ENCODE measurements at regions not wholly inside any gene's neighbourhood (a gene's known extent, or its start where the extent isn't known, plus 50 kb on each side); places are given as distances from the start of the nearest gene placed in this dataset.

DNA sequence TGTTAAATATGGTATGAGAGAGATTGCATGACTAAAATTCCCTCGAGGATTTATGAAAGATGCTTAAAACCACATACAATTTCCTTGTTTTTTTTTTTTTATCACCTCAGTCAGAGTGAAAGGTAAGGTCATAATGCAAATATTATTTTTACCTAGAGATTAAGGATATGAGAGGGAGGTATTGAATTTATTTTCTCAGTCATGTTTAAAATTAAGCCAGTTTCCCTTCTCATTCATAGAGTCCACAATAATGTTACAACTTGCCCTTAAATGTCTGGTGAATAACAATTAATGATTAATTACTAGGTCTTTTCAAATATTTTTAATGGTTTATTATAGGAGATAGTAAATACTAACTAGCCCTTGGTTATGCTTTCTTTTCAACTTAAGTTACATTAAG lies 144.9 kb upstream of the HAPLN1 start:
- Histone ChIP-seq H3K9me3 (ENCODE audit: control insufficient read depth, low read length) (no peaks in the 10 kb centered on the region), H3K14ac (ENCODE audit: low read length in 2 of 2) (no peak overlapping the region), H3K18ac (ENCODE audit: low read depth in 1 of 2, low read length in 2 of 2) (no peak overlapping the region), H3K9ac (ENCODE audit: low read length) (no peak overlapping the region), H2BK15ac (ENCODE audit: low read depth, poor library complexity, severe bottlenecking) (no peak overlapping the region), H2BK12ac (ENCODE audit: low read length in 2 of 2) (no peak overlapping the region), H3K27me3 (ENCODE audit: control insufficient read depth in 1 of 2, insufficient read depth in 1 of 2, low read length in 2 of 2) (no peaks in the 10 kb centered on the region), H2BK5ac (ENCODE audit: low read depth, low read length, poor library complexity, severe bottlenecking) (no peak overlapping the region), H3K4me1 (ENCODE audit: control insufficient read depth, insufficient read depth, low read depth, low read length) (no peaks in the 10 kb centered on the region), H2AFZ (ENCODE audit: low read depth, low read length) (no peak overlapping the region), H2AK5ac (ENCODE audit: low read length, severe bottlenecking) (no peak overlapping the region), H3K79me1 (replicated peaks; ENCODE audit: low read length, poor library complexity, severe bottlenecking) (no peaks in the 10 kb centered on the region), H2BK120ac (ENCODE audit: low read depth, low read length) (no peak overlapping the region), H3K23ac (ENCODE audit: low read length in 2 of 2) (no peak overlapping the region), H3K36me3 (ENCODE audit: control insufficient read depth in 1 of 2, insufficient read depth in 2 of 2, low read depth in 1 of 2, low read length in 2 of 2) (no peaks in the 10 kb centered on the region), H3K4ac (ENCODE audit: low read depth in 1 of 2, low read length in 2 of 2) (no peak overlapping the region), H4K8ac (ENCODE audit: low read length) (no peak overlapping the region), H3K4me3 (ENCODE audit: insufficient read depth in 1 of 2, low read depth in 1 of 2, low read length in 2 of 2) (no peak overlapping the region), H3K27ac (ENCODE audit: low read length, poor library complexity, severe bottlenecking) (no peak overlapping the region), H4K91ac (ENCODE audit: low read length) (no peak overlapping the region), H3K4me2 (ENCODE audit: low read length, poor library complexity, severe bottlenecking) (no peak overlapping the region)
- WGBS: no CpG with 5 or more reads among the region's 1 CpG
- no peak for DNase-seq

DNA sequence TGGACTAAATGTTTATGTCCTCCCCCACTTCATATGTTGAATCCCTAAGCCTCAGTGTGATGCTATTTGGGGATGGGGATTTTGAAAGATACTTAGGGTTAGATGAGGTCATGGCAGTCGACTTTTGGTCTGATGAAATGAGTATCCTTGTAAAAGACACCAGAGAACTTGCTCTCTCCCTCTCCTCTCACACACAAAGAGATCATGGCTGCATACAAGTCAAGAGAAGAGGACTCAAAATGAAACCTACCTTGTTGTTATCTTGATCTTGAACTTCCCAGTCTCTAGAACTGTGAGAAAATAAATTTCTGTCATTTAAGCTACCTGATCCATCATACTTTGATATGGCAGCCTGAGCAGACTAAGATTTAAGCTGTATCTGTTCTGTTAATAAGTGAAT lies 144.0 kb upstream of the HAPLN1 start:
- no peak overlapping the region for H3K14ac ChIP-seq (ENCODE audit: low read length in 2 of 2)
- H2BK120ac ChIP-seq (ENCODE audit: low read depth, low read length): no peak overlapping the region
- no peak overlapping the region for H3K27ac ChIP-seq (ENCODE audit: low read length, poor library complexity, severe bottlenecking)
- H3K4me2 ChIP-seq (ENCODE audit: low read length, poor library complexity, severe bottlenecking): no peak overlapping the region
- no peak for DNase-seq
- no peak overlapping the region for H2AFZ ChIP-seq (ENCODE audit: low read depth, low read length)
- H3K18ac ChIP-seq (ENCODE audit: low read depth in 1 of 2, low read length in 2 of 2): no peak overlapping the region
- no peaks in the 10 kb centered on the region for H3K4me1 ChIP-seq (ENCODE audit: control insufficient read depth, insufficient read depth, low read depth, low read length)
- H4K8ac ChIP-seq (ENCODE audit: low read length): no peak overlapping the region
- H2BK12ac ChIP-seq (ENCODE audit: low read length in 2 of 2): no peak overlapping the region
- no peak overlapping the region for H3K4ac ChIP-seq (ENCODE audit: low read depth in 1 of 2, low read length in 2 of 2)
- no peak overlapping the region for H2BK15ac ChIP-seq (ENCODE audit: low read depth, poor library complexity, severe bottlenecking)
- H3K23ac ChIP-seq (ENCODE audit: low read length in 2 of 2): no peak overlapping the region
- no peak overlapping the region for H3K9ac ChIP-seq (ENCODE audit: low read length)
- no peak overlapping the region for H2BK5ac ChIP-seq (ENCODE audit: low read depth, low read length, poor library complexity, severe bottlenecking)
- no peak overlapping the region for H2AK5ac ChIP-seq (ENCODE audit: low read length, severe bottlenecking)
- H3K27me3 ChIP-seq (ENCODE audit: control insufficient read depth in 1 of 2, insufficient read depth in 1 of 2, low read length in 2 of 2): no peaks in the 10 kb centered on the region
- H4K91ac ChIP-seq (ENCODE audit: low read length): no peak overlapping the region
- no peaks in the 10 kb centered on the region for H3K36me3 ChIP-seq (ENCODE audit: control insufficient read depth in 1 of 2, insufficient read depth in 2 of 2, low read depth in 1 of 2, low read length in 2 of 2)
- no peaks in the 10 kb centered on the region for H3K9me3 ChIP-seq (ENCODE audit: control insufficient read depth, low read length)
- no CpG with 5 or more reads among the region's 1 CpG for WGBS
- no peak overlapping the region for H3K4me3 ChIP-seq (ENCODE audit: insufficient read depth in 1 of 2, low read depth in 1 of 2, low read length in 2 of 2)
- H3K79me1 ChIP-seq (replicated peaks; ENCODE audit: low read length, poor library complexity, severe bottlenecking): no peaks in the 10 kb centered on the region

- no peak overlapping the region for H2BK12ac ChIP-seq (ENCODE audit: low read length in 2 of 2)
- DNase-seq: no peak
Measured at GRCh38 chr5:83857341-83857740, 136.7 kb upstream of the HAPLN1 start.

GRCh38 chr5:83856881-83857280 lies 136.2 kb upstream of the HAPLN1 start:
- Histone ChIP-seq H3K4me1 (ENCODE audit: control insufficient read depth, insufficient read depth, low read depth, low read length) (no peaks in the 10 kb centered on the region), H3K4me2 (ENCODE audit: low read length, poor library complexity, severe bottlenecking) (no peak overlapping the region), H3K27ac (ENCODE audit: low read length, poor library complexity, severe bottlenecking) (no peak overlapping the region), H3K18ac (ENCODE audit: low read depth in 1 of 2, low read length in 2 of 2) (no peak overlapping the region), H3K4ac (ENCODE audit: low read depth in 1 of 2, low read length in 2 of 2) (no peak overlapping the region), H4K91ac (ENCODE audit: low read length) (no peak overlapping the region), H3K4me3 (ENCODE audit: insufficient read depth in 1 of 2, low read depth in 1 of 2, low read length in 2 of 2) (no peak overlapping the region), H4K8ac (ENCODE audit: low read length) (no peak overlapping the region), H2AFZ (ENCODE audit: low read depth, low read length) (no peak overlapping the region), H2AK5ac (ENCODE audit: low read length, severe bottlenecking) (no peak overlapping the region), H3K23ac (ENCODE audit: low read length in 2 of 2) (no peak overlapping the region), H2BK5ac (ENCODE audit: low read depth, low read length, poor library complexity, severe bottlenecking) (no peak overlapping the region), H3K14ac (ENCODE audit: low read length in 2 of 2) (no peak overlapping the region), H3K79me1 (replicated peaks; ENCODE audit: low read length, poor library complexity, severe bottlenecking) (no peaks in the 10 kb centered on the region), H3K9me3 (ENCODE audit: control insufficient read depth, low read length) (no peaks in the 10 kb centered on the region), H3K36me3 (ENCODE audit: control insufficient read depth in 1 of 2, insufficient read depth in 2 of 2, low read depth in 1 of 2, low read length in 2 of 2) (no peaks in the 10 kb centered on the region), H2BK15ac (ENCODE audit: low read depth, poor library complexity, severe bottlenecking) (no peak overlapping the region), H3K27me3 (ENCODE audit: control insufficient read depth in 1 of 2, insufficient read depth in 1 of 2, low read length in 2 of 2) (no peaks in the 10 kb centered on the region), H2BK12ac (ENCODE audit: low read length in 2 of 2) (no peak overlapping the region), H3K9ac (ENCODE audit: low read length) (no peak overlapping the region), H2BK120ac (ENCODE audit: low read depth, low read length) (no peak overlapping the region)
- 50% methylated on average over 5 of the region's 6 CpGs for WGBS
- no peak for DNase-seq

More at GRCh38 chr5:83857341-83857740, 136.7 kb upstream of the HAPLN1 start:
- Histone ChIP-seq H3K9ac (ENCODE audit: low read length) (no peak overlapping the region), H3K4me3 (ENCODE audit: insufficient read depth in 1 of 2, low read depth in 1 of 2, low read length in 2 of 2) (no peak overlapping the region), H3K18ac (ENCODE audit: low read depth in 1 of 2, low read length in 2 of 2) (no peak overlapping the region), H2AFZ (ENCODE audit: low read depth, low read length) (no peak overlapping the region), H4K91ac (ENCODE audit: low read length) (no peak overlapping the region), H2AK5ac (ENCODE audit: low read length, severe bottlenecking) (no peak overlapping the region), H3K4me1 (ENCODE audit: control insufficient read depth, insufficient read depth, low read depth, low read length) (no peaks in the 10 kb centered on the region), H3K9me3 (ENCODE audit: control insufficient read depth, low read length) (no peaks in the 10 kb centered on the region), H3K27me3 (ENCODE audit: control insufficient read depth in 1 of 2, insufficient read depth in 1 of 2, low read length in 2 of 2) (no peaks in the 10 kb centered on the region), H4K8ac (ENCODE audit: low read length) (no peak overlapping the region), H3K23ac (ENCODE audit: low read length in 2 of 2) (no peak overlapping the region), H3K36me3 (ENCODE audit: control insufficient read depth in 1 of 2, insufficient read depth in 2 of 2, low read depth in 1 of 2, low read length in 2 of 2) (no peaks in the 10 kb centered on the region), H3K4ac (ENCODE audit: low read depth in 1 of 2, low read length in 2 of 2) (no peak overlapping the region), H2BK120ac (ENCODE audit: low read depth, low read length) (no peak overlapping the region), H2BK15ac (ENCODE audit: low read depth, poor library complexity, severe bottlenecking) (no peak overlapping the region), H3K14ac (ENCODE audit: low read length in 2 of 2) (no peak overlapping the region), H3K4me2 (ENCODE audit: low read length, poor library complexity, severe bottlenecking) (no peak overlapping the region), H3K27ac (ENCODE audit: low read length, poor library complexity, severe bottlenecking) (no peak overlapping the region), H2BK5ac (ENCODE audit: low read depth, low read length, poor library complexity, severe bottlenecking) (no peak overlapping the region), H3K79me1 (replicated peaks; ENCODE audit: low read length, poor library complexity, severe bottlenecking) (no peaks in the 10 kb centered on the region)
- WGBS: no CpG with 5 or more reads among the region's 1 CpG
